ENCODE measurements at regions not wholly inside any gene's neighbourhood (a gene's known extent, or its start where the extent isn't known, plus 50 kb on each side); places are given as distances from the start of the nearest gene placed in this dataset.
"Not testable (repeated sequence)": the region's sequence is repeated elsewhere in the genome, so short reads cannot be mapped to it uniquely, and the experiment has no call there.

DNA sequence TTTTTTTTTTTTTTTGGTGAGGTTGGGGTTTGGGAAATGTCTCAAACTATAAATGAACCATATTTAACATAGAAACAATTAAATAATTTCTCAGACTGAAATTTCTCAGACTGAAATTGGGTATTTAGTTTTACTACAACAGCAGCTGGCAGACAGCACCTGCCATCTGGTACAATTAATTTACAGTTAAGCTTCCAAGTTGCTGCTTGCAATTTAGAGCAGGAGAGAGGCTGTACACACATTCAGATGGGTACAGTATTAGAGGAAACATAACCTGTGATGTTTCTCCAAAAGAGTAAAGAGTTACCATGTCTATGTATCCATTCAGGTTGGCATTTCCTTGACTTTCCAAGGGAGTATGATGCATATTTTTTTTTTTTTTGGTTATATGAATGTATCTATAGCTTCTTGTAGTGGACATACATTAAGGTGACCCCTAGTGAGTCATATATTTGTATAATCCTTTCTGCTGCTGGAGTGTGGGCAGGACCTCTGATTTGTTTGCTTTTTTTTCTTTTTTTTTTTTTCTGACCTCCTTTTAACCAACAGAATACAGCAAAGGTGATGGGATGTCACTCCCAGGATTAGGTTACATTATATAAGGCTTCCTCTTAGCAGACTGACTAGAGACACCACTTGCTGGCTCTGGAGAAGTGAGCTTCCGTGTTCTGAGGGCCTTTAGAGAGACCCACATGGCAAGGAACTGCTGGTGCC, 201.7 kb downstream of the PTH2R start:
- DNase-seq: no peak

DNA sequence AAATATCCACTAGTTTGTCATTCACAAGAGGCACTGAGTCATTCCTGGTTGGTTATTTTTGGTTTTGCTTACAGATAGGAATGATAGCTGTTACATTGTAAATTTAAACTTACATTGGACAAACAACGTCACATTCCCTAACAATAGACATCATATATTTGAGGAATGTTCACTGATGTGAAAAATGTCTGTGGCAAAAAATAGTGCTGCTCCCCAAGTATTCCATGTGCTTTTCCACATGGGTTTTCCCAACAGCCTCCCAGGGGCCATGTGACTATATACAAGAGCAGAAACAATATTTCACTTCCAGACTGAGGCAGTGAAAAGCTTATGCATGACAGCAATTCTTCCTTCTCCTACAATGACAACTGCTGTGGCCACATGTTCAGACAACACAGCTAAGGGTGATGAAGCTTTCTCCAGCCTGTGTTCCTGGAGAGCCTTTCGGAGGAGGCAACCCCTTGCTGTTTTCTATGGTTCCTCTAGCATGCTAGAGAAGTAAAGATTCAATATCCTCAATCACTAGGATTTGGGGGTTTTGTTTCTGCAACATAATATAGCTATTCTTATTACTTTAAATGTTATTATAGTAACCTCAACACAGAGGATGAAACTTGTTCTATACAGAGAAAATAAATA, 202.7 kb downstream of the PTH2R start:
- no peak for DNase-seq

DNA sequence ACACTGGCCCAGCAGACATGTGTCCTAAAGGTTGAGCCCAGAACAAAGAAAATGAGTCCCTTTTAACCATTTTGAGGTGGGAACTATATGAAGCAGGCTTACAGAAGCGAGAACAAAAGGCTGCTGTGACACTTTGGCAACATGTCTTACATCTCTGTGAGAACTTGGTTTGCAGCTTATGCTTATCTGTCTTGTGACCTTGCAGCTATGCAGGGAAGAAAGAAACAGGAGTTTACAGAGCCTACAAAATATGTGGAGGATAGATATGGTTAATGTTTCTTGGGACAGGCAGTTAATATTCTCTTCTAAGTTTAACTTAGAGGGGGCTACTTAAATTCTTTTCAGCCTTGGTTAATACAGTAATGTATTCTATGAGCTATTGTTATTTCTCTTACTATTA, 209.1 kb downstream of the PTH2R start:
- not testable (repeated sequence) for DNase-seq

DNA sequence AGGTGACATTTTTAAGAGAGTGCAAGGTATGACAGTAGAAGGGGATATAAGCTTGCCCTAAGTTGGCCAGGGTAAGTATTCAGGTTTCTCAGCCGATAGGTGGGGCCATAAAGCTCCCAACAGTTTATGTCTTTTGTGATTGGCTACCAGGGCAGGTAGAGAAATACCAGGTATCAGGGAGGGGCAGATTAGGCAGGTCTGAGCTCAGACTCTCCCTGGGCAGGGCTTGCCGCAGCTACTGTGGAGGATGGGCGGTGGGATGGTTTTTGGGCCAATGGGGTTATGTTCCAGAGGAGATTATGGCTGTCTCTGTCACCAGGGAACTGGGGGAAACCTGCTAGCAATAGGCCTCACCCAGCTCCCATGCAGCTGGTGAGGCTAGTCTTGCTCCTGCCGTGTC, 211.6 kb downstream of the PTH2R start:
- DNase-seq: no peak

DNA sequence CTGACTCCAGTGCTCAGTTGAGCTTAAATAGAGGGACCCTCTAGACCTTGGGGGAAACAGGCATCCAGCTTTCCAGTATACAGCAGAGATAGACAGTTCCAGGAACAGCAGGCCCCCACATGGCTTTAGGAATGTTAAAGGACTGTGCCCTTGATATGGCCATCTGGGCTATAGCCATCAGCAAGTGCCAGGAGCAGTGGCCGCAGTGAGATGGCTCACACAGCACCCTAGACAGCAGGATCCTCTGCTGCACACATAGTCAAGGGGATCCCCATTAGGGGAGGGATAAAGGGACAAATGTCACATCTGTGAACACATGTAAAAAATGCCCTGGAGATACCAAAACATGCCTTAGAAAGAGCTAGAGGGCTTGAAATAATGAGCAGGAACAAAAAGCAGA, 213.4 kb downstream of the PTH2R start:
- DNase-seq: no peak

DNA sequence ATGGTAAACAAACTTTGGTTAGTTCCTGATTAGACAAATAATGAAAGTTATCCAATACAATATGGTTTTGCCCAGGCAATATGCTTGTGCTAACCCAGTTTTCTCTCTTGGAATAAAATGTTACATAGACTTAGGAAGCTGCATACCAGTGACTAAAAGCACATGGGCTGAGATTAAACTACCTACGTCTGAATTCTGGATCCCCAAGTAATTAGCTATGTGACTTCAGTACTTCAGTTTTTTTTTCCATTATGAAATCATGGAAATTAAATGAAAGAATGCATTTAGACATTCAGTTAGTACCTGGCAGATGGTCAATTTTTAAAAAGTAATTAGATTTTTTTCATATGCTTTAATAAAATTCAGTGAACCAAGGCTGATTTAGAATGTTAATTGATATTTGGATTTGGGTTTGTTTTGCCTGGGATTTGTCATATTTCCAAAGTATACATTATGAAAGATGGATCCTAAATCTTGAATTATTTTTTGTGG, 213.9 kb downstream of the PTH2R start:
- no peak for DNase-seq

DNA sequence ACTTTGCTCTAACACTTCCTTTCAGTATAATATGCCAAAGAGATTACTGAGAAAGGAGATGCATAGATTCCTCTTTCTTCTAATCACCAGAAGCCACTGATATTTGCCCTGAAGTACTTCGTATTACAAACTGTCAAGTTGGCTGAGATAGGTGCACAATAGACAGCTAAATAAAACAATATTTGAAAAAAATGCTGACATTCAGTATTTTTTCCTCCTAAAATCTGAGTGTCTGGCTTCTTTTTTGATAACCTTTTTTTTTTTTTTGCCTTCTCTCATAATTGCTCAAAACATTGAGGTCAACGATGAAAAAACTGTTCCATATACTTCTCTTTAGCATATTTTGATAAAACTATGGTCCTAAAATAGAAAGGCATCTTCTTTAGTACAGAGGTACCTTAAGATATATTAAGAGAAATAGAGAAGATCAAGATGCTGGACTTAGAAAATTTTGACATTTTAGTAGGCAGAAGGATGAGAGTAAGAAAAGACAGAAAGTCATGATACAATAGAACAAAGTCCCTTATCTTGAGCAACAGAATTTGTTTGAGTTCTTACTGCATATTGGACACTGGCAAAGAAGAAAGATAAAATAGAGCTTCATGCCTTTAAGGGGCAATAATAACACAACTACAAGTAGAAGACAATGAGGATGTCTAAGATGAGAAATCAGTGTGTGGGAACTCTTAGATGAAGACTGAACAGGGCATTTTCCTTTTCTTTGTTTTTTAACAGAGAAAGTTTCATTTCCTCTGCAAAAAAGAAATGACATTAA, 220.7 kb downstream of the PTH2R start:
- DNase-seq: no peak

DNA sequence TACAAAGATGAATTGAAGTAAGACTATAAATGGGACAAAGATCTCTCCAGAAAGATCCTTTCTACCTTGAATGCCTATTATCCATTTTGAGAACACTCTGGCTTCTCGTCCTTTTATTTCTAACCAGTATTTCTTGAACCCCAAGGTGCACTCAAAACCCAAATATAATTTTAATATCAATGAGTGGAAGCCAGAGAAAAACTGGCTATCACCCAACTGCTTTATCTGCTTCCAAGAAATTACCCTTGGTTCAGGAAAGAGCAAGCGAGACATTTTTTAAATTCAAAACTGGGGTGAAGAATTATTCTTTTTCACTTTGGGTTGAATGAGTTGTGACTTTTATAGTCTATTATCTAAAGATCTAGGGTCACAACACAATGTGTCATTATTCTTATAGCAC, 221.3 kb downstream of the PTH2R start:
- DNase-seq: no peak

DNA sequence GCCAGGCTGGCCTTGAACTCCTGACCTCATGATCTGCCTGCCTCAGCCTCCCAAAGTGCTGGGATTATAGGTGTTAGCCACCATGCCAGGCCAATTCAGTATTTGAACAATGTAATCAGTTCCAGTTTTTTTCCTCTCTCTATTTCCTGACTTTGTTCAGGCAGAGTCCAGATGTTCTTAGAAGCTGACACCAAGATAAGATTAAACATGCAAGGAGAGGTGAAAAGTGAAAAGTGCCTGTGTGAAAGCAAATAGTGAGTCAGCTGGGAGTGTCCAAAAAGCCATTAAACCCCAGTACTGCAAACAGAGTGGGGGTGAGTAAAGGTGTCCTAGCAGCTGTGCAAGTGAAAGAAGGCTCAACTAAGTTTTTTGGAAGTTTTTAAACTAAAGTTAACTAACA, 231.5 kb downstream of the PTH2R start:
- no peak for DNase-seq

DNA sequence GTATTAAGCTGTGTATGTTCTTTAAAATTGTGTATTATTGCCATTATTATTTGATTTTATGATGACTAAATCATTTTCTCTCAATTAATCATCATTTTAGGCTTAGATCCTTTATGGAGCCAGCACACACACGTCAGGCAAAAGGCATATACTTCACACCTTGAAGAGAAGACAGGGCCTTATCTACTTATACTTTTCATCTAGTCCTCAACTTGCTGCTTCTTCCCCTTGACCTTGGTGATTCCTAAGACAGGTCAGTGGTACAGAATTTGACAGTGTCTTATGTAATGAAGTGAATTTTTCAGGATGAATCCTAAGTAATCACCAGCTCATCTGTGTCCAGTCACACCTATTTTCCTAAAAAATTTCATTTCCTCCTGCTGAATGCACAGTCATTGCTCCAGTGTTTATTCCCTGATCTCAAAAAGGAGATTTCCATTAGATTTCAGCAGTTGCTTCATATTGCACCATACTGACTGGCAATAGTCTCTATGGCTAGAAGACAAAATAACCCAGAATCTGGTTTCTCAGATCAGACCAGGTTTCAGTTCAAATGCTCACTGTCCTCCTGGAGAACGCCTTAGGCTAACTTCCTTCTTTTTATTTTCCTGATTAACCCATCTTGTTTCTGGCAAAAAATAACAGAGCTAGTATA, 235.7 kb downstream of the PTH2R start:
- no peak for DNase-seq

DNA sequence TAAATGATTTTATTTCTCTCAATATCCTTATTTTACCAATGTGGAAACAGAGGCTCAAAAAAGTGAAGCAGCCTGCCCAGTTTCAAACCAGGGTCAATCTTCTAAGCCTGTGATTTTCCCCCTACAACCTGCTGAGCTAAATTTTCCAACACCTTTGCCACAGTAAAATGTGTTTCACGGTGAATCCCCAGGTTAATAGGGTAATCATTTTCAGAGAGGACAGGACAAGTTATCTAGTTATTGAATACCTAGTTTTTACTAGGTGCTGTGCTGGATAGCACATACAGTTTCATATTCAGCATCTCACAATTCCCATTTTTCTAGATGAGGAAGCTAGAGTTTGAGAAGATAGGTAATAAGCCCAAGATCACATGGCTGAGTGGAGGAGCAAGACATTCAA, 236.6 kb downstream of the PTH2R start:
- no peak for DNase-seq

DNA sequence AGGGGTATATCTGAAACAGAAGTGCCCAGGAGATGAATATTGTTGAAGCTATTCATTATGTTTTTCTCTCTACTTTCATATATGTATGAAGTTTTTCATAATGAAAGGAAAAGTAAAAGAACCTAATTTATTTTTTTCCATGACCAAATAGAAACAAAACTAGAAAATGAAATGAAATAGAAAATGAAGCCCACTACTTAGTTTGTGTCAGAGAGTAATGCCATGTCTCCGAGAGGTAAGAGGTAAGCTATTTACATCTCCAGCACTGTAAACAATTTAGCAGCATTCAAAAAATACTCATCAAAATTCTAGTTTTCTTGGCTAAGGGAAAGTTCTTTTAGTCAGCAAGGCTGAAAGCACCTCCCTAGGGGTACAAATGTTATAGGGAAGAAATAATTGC, 238.6 kb downstream of the PTH2R start:
- DNase-seq: no peak

DNA sequence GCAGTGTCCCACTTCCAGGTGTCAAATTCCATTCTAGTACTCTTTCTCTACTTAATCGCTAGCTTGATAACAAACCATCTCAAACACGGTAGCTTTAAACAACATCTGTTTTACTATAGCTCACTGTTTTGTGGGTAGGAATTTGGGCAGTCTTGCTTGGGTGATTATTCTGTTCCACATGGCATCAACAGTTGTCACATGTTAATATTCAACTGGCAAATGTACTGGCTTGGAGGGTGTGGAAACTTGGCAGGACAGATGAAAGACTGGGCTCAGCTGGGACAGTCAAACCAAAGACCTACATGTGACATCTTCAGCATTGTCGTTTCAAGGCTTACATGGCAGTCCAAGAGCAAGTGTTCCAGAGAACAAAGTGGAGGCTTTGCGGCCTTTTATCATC, 241.8 kb downstream of the PTH2R start:
- DNase-seq: no peak

DNA sequence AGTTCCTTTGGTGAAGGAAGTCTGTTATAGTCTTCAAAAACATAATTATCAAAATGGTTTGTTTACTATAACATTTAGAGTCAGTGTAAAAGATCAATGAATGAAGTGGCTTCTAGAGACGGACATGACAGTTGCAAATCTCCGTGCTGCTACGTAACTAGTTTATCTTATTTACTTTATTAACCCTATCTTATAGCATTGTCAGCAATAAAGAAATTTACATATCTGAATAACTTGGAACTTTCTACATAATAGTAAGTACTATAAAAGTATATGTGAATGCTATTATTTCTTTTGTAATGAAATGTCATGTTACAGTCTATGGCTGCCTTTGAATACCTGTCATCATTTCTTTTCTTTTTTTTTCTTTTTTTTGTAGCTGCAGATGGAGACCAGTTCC, 246.8 kb downstream of the PTH2R start:
- no peak for DNase-seq

DNA sequence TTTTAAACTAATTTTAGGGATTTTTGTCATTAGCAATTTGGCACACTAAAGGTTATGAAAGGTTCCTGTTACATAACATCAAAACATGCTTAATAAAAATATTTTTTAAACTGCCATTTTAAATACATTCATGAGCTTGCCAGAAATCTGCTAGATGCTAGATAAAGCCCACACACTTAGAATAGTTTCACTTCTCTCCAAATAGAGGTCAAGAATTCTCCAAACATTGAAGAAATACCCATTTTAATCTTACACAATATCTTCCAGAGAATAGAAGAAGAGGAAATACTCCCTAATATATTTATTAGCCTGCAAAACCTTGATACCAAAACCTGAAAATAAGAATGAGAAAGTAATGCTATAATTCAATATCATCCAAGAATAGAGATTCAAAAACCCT, 247.5 kb downstream of the PTH2R start:
- no peak for DNase-seq

DNA sequence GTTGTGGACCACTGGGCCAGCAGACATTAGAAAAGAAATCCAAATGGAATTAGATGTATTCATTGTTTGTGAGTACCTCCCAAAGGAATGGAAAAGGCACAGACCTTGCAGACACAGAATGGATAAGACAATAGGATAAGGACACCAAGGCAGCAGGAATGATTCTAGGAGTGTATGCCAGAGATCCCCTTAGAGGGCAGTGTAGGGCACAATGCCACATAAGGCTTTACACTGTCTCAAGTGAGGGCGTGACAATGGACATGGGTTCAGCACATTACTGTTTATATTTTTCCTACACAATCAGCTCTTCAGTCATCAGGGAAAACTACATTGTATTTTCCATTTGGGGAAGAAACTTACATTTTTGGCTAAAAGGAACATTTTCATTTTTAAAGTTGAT, 250.9 kb downstream of the PTH2R start:
- DNase-seq: peak in 1 of 2 experiments; percentile 16

DNA sequence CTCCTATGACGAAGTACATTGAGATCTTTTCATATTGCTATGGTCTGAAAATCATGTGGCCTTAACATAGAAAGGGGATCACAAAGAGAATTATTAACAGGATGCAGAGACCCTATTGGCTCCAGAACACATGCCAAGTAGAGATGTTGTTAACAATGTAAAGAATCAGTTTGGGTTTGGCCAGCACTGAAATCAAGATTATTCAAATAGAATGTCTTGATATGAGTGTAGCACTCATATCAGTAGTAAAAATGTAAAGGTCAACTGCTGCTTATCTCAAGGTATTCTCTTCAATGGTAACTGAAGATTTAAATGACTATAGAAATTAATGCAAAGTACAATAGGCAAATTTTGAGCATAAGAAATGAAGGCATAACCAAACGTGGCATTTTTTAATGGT, 262.8 kb downstream of the PTH2R start:
- DNase-seq: no peak

DNA sequence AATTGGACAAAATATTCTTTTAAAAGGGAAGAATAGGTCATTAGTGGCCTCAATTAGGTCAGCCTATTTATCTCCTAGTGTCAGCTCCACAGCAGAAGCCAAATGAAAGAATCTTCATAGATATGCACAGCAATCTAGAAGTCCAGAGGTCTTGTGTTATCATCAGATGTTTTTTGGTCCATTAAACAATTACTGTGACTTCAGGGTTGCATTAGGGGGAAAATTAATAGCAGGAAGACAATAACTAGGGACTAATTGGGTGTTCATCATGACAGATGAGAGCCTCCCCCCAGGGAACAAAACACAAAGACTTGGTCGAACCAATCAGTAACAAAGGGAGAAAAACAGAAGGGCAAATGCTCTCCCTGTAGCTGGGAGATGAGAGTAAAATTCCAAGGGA, 264.7 kb downstream of the PTH2R start:
- no peak for DNase-seq

DNA sequence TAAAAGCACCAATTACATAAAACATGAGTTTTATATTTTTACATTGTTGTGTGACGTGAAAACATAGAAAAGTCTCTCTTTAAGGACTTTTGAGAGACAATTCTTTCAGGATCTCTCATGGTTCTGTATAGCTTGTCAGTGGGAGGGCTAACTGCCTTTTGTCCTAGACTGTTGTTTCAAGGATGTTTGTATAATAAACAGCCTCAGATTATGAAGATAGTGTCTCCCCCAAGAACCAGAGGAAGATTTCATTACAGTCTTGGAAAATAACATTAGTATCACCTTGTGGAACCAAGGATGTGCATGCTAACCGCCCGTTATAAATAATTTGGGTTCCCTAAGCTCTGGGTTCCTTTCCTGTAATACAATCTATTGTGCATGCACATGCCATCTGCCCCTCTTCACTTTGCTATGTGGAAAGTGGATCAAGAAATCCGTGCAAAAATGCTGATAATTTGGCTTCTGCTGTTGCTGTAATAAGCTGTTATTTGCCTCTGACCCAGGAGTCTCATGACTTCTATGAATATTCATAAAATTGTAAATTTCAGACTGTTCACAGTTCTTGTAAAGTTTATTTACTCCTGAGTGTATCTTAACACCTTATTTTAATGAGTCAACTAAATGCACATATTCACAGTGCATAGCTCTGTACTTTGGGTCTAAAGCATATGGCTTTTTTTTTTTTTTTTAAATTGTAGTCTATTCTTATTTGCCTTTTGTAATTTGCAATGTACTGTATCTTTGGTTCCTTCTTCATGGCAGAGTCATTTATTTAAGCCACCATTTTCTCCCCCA, 265.5 kb downstream of the PTH2R start:
- DNase-seq: no peak

DNA sequence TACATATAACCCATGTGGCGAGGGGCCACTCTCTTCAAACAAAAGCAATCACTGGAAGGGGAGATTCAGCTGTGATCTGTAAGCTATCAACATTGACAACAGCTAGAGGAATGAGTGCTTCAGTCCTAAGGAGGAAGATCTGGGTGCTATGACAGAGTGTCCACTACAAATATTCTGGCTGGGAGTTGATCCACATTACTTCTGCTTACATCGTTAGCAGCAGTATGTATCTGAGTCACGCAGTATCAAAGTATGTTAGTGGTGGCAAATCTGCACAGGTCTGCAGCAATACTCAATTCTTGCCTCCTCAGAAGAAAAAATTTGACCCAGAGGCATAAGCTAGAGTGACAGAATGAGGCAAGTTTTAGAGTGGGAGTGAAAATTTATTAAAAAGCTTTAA, 267.0 kb downstream of the PTH2R start:
- no peak for DNase-seq

DNA sequence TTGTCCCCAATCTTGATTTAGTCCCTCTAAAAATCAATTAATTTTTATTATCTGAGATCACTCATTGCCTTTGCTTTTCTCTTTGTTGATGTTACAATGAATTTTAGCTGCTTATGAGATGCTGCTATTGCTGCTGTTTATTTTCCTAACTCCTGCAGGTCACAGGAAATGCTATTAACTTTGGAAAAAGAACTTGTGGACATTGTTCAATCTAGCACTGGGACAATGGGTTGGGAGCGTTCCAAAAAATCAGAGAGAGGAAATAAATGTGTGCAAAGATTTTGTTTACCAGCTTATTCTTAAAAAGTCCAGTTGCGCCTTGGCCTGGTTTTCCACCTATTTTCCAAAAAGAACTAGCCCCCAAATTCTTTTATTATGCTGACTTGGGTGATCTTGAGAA, 268.3 kb downstream of the PTH2R start:
- DNase-seq: no peak

DNA sequence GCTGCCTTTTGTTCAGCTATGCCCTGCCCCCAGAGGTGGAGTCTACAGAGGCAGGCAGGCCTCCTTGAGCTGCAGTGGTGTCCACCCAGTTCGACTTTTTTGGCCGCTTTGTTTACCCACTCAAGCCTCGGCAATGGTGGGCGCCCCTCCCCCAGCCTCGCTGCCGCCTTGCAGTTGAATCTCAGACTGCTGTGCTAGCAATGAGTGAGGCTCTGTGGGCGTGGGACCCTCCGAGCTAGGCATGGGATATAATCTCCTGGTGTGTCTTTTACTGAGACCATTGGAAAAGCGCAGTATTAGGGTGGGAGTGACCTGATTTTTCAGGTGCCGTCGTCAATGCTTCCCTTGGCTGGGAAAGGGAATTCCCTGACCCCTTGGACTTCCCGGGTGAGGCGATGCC, 279.3 kb downstream of the PTH2R start:
- not testable (repeated sequence) for DNase-seq

DNA sequence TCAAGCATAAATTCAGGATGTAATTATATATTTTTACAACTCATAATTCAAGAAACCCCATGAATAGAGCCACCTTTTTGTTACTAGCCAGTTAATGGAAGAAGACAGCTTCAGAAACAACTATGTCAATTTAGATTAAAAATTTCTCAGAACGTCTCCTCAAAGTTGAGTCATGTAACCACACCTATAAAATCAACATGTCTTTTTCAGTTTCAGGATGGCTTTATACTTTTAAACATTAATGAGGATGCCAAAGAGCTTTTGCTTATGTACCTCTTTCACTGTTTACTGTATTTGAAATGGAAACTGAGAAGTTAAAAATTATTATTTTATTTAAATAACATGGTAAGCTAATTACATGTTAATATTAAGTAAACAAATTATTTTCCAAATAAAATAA, 280.1 kb downstream of the PTH2R start:
- DNase-seq: no peak

All from NCI-H526 (cell line).